Tibial nerve (tissue), 4 donors: ENCODE measurements at regions not wholly inside any gene's neighbourhood (a gene's known extent, or its start where the extent isn't known, plus 50 kb on each side); places are given as distances from the start of the nearest gene placed in this dataset.
"Not testable (repeated sequence)": the region's sequence is repeated elsewhere in the genome, so short reads cannot be mapped to it uniquely, and the experiment has no call there.

ENCODE experiments used
- EP300 ChIP-seq, 2 donors: sonication (generic); formaldehyde crosslinking; IDR thresholded peaks; one replicate each; pipeline ENCODE4 v1.6.1; 2017; ENCODE audit warnings: antibody characterized with exemption in 2 of 2, mild to moderate bottlenecking in 1 of 2
- POLR2A ChIP-seq, 2 donors: fragments of 450-650 bp; IDR thresholded peaks; one replicate each; pipeline ENCODE4 v1.6.1; 2017; ENCODE audit warnings: antibody characterized with exemption in 2 of 2, mild to moderate bottlenecking in 2 of 2, moderate library complexity in 2 of 2
- TF ChIP-seq, protein P1 (sequence below), 5 experiments: fragments of 200-600 bp in 3 of 5; fragments of 450-650 bp in 2 of 5; sonication (generic) in 3 of 5; IDR thresholded peaks; one replicate each; pipeline ENCODE4 v1.5.1; 2016 to 2019; ENCODE audit warnings: antibody characterized with exemption in 5 of 5, mild to moderate bottlenecking in 3 of 5, moderate library complexity in 2 of 5

DNA sequence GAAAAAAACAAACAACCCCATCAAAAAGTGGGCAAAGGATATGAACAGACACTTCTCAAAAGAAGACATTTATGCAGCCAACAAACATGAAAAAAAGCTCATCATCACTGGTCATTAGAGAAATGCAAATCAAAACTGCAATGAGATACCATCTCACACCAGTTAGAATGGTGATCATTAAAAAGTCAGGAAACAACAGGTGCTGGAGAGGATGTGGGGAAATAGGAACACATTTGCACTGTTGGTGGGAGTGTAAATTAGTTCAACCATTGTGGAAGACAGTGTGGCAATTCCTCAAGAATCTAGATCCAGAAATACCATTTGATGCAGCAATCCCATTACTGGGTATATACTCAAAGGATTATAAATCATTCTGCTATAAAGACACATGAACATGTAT is 85.5 kb upstream of the WSB1 start:
- TF ChIP-seq, protein P1, sequence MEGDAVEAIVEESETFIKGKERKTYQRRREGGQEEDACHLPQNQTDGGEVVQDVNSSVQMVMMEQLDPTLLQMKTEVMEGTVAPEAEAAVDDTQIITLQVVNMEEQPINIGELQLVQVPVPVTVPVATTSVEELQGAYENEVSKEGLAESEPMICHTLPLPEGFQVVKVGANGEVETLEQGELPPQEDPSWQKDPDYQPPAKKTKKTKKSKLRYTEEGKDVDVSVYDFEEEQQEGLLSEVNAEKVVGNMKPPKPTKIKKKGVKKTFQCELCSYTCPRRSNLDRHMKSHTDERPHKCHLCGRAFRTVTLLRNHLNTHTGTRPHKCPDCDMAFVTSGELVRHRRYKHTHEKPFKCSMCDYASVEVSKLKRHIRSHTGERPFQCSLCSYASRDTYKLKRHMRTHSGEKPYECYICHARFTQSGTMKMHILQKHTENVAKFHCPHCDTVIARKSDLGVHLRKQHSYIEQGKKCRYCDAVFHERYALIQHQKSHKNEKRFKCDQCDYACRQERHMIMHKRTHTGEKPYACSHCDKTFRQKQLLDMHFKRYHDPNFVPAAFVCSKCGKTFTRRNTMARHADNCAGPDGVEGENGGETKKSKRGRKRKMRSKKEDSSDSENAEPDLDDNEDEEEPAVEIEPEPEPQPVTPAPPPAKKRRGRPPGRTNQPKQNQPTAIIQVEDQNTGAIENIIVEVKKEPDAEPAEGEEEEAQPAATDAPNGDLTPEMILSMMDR (IDR thresholded peaks at IDR 0.05) = not testable (repeated sequence)
- not testable (repeated sequence) for TF ChIP-seq POLR2A, EP300 (IDR thresholded peaks at IDR 0.05)
